Liver (tissue), 7 donors: ENCODE measurements at regions not wholly inside any gene's neighbourhood (a gene's known extent, or its start where the extent isn't known, plus 50 kb on each side); places are given as distances from the start of the nearest gene placed in this dataset.

ENCODE experiments used
- DNase-seq: peaks from one replicate; pipeline ENCODE4 v3.0.0-alpha.2; 2017; ENCODE audit warnings: low spot score
- H3K27ac ChIP-seq, 2 donors: one replicate each; pipeline ENCODE4 v1.7.0; 2013; ENCODE audit warnings: inconsistent platforms in 2 of 2, low read length in 2 of 2, control low read depth in 1 of 2, low read depth in 1 of 2, mild to moderate bottlenecking in 1 of 2
- H3K27me3 ChIP-seq, 4 donors: one replicate each; pipeline versions ENCODE4 v1.6.1 to v1.7.0; 2013; ENCODE audit warnings: low read length in 3 of 4, inconsistent platforms in 1 of 4, mild to moderate bottlenecking in 1 of 4, moderate library complexity in 1 of 4; ENCODE audit not compliant: control insufficient read depth in 4 of 4, insufficient read depth in 4 of 4
- H3K36me3 ChIP-seq, 4 donors: one replicate each; pipeline versions ENCODE4 v1.6.1 to v1.7.0; 2013; ENCODE audit warnings: low read length in 3 of 4, mild to moderate bottlenecking in 3 of 4, low read depth in 1 of 4, moderate library complexity in 1 of 4; ENCODE audit not compliant: control insufficient read depth in 4 of 4, insufficient read depth in 3 of 4
- H3K4me1 ChIP-seq, 4 donors: one replicate each; pipeline versions ENCODE4 v1.6.1 to v1.7.0; 2013; ENCODE audit warnings: low read length in 3 of 4, mild to moderate bottlenecking in 3 of 4, moderate library complexity in 1 of 4; ENCODE audit not compliant: control insufficient read depth in 4 of 4, insufficient read depth in 4 of 4
- H3K4me3 ChIP-seq, 3 donors: one replicate each; pipeline versions ENCODE4 v1.6.1 to v1.7.0; 2013; ENCODE audit warnings: low read length in 3 of 3, control low read depth in 1 of 3, low read depth in 1 of 3, mild to moderate bottlenecking in 1 of 3
- H3K9ac ChIP-seq, 2 donors: one replicate each; pipeline ENCODE4 v1.7.0; 2013; ENCODE audit warnings: low read length in 2 of 2, mild to moderate bottlenecking in 2 of 2, moderate library complexity in 2 of 2, control low read depth in 1 of 2, low read depth in 1 of 2
- H3K9me3 ChIP-seq, 4 donors: one replicate each; pipeline versions ENCODE4 v1.6.1 to v1.7.0; 2013; ENCODE audit warnings: low read length in 3 of 4; ENCODE audit not compliant: control insufficient read depth in 4 of 4
- ATF3 ChIP-seq: IDR thresholded peaks from 2 replicates; pipeline ENCODE4 v1.6.1; 2016; ENCODE audit warnings: antibody characterized with exemption
- EGR1 ChIP-seq, 2 donors: IDR thresholded peaks; 2 replicates each; pipeline ENCODE4 v1.6.1; 2016 to 2018; ENCODE audit warnings: antibody characterized with exemption in 2 of 2, low read depth in 2 of 2
- FOXA1 ChIP-seq: IDR thresholded peaks from 2 replicates; pipeline ENCODE4 v1.6.1; 2016; ENCODE audit warnings: antibody characterized with exemption
- FOXA2 ChIP-seq: IDR thresholded peaks from 2 replicates; pipeline ENCODE4 v1.6.1; 2016; ENCODE audit warnings: antibody characterized with exemption
- GABPA ChIP-seq, 2 donors: IDR thresholded peaks in 1 of 2; conservative IDR thresholded peaks in 1 of 2; 2 replicates each; pipeline ENCODE4 v1.6.1; 2016; ENCODE audit warnings: antibody characterized with exemption in 2 of 2, mild to moderate bottlenecking in 1 of 2, moderate library complexity in 1 of 2
- HNF4A ChIP-seq, 2 donors: conservative IDR thresholded peaks; 2 replicates each; pipeline ENCODE4 v1.6.1; 2016; ENCODE audit warnings: antibody characterized with exemption in 2 of 2, mild to moderate bottlenecking in 2 of 2
- JUND ChIP-seq, 2 donors: IDR thresholded peaks; 2 replicates each; pipeline ENCODE4 v1.6.1; 2016; ENCODE audit warnings: antibody characterized with exemption in 2 of 2
- MAX ChIP-seq: IDR thresholded peaks from 2 replicates; pipeline ENCODE4 v1.6.1; 2016; ENCODE audit warnings: antibody characterized with exemption
- NR2F2 ChIP-seq: IDR thresholded peaks from 2 replicates; pipeline ENCODE4 v1.6.1; 2016; ENCODE audit warnings: antibody characterized with exemption
- RAD21 ChIP-seq, 2 donors: IDR thresholded peaks; 2 replicates each; pipeline ENCODE4 v1.6.1; 2016; ENCODE audit warnings: antibody characterized with exemption in 2 of 2, mild to moderate bottlenecking in 2 of 2
- REST ChIP-seq: IDR thresholded peaks from 2 replicates; pipeline ENCODE4 v1.6.1; 2016; ENCODE audit warnings: antibody characterized with exemption, mild to moderate bottlenecking
- RXRA ChIP-seq, 2 donors: IDR thresholded peaks; 2 replicates each; pipeline ENCODE4 v1.6.1; 2017 to 2018; ENCODE audit warnings: antibody characterized with exemption in 2 of 2, mild to moderate bottlenecking in 1 of 2
- YY1 ChIP-seq: IDR thresholded peaks from 2 replicates; pipeline ENCODE4 v1.6.1; 2016; ENCODE audit warnings: antibody characterized with exemption, mild to moderate bottlenecking
- WGBS: extraction: QIAGEN DNeasy Blood & Tissue Kit; methylation state at CpG from one replicate; pipeline ENCODE4 v1.1.7; 2013; 5-methylcytosine and 5-hydroxymethylcytosine counted together
- donor health status: healthy.
- donor health status: healthy.
- donor health status: healthy.
- donor health status: healthy.

- TF ChIP-seq EGR1 (IDR thresholded peaks at IDR 0.05; ENCODE audit: low read depth in 2 of 2) (no peak), FOXA2 (no peak), RXRA (IDR thresholded peaks at IDR 0.05) (no peak), JUND (IDR thresholded peaks at IDR 0.05) (no peak), MAX (no peak), FOXA1 (no peak), ATF3 (no peak), RAD21 (IDR thresholded peaks at IDR 0.05) (no peak), GABPA (IDR thresholded peaks at IDR 0.05 in 1 of 2, conservative IDR thresholded peaks at IDR 0.05 in 1 of 2) (no peak), HNF4A (conservative IDR thresholded peaks at IDR 0.05) (no peak), NR2F2 (no peak), YY1 (no peak), REST (no peak)
- H3K9ac ChIP-seq, result no peak overlapping the region
- H3K4me3 ChIP-seq, result no peak overlapping the region
- WGBS, result 75% methylated on average over 1 of the region's 1 CpG
- no peaks in the 10 kb centered on the region for H3K36me3 ChIP-seq
- no peak overlapping the region for H3K27ac ChIP-seq
- peaks cover 0 to 3% (median 0%) of the 10 kb centered on the region in 4 donors for H3K27me3 ChIP-seq
- DNase-seq, result no peak
- H3K4me1 ChIP-seq, result no peaks in the 10 kb centered on the region
- no peaks in the 10 kb centered on the region for H3K9me3 ChIP-seq
Observed at GRCh38 chr7:84663224-84663623, 468.6 kb upstream of the SEMA3A start.

GRCh38 chr7:84658286-84658685 lies 463.7 kb upstream of the SEMA3A start:
- no peak for DNase-seq
- WGBS, result 64% methylated on average over 1 of the region's 1 CpG
- no peak for TF ChIP-seq REST
- TF ChIP-seq ATF3, result no peak

More at GRCh38 chr7:84658286-84658685, 463.7 kb upstream of the SEMA3A start:
- H3K36me3 ChIP-seq, result no peaks in the 10 kb centered on the region
- no peak overlapping the region for H3K27ac ChIP-seq
- H3K9me3 ChIP-seq, result no peaks in the 10 kb centered on the region
- no peaks in the 10 kb centered on the region for H3K4me1 ChIP-seq
- H3K4me3 ChIP-seq, result no peak overlapping the region
- peaks cover 0 to 2% (median 0%) of the 10 kb centered on the region in 4 donors for H3K27me3 ChIP-seq
- no peak overlapping the region for H3K9ac ChIP-seq
